NCI-H1417 (cell line): ENCODE measurements at regions not wholly inside any gene's neighbourhood (a gene's known extent, or its start where the extent isn't known, plus 50 kb on each side); places are given as distances from the start of the nearest gene placed in this dataset.

Source experiments
- DNase-seq, 3 experiments: peaks; one replicate each; lab custom pipeline; 2025; lab: John Stamatoyannopoulos, UW

GRCh38 chr17:79201536-79202227 lies 127.1 kb downstream of the ENGASE start:
- DNase-seq = no peak

GRCh38 chr17:79201119-79201518 lies 126.5 kb downstream of the ENGASE start:
- DNase-seq = no peak

- no peak for DNase-seq
Observed at GRCh38 chr17:79196913-79197312, 122.3 kb downstream of the ENGASE start.

GRCh38 chr17:79192503-79193351 lies 118.1 kb downstream of the ENGASE start:
- peak in 2 of 3 experiments; percentile 18 to 49 for DNase-seq

GRCh38 chr17:79191270-79191934 lies 116.8 kb downstream of the ENGASE start:
- DNase-seq = no peak

GRCh38 chr17:79189305-79189704 lies 114.7 kb downstream of the ENGASE start:
- peak in 1 of 3 experiments; percentile 12 for DNase-seq

GRCh38 chr17:79188685-79189084 lies 114.1 kb downstream of the ENGASE start:
- no peak for DNase-seq

- peak; percentile 25 to 51 (median 33) for DNase-seq
Observed at GRCh38 chr17:79188048-79188447, 113.4 kb downstream of the ENGASE start.

- no peak for DNase-seq
Observed at GRCh38 chr17:79187186-79187585, 112.6 kb downstream of the ENGASE start.

GRCh38 chr17:79186406-79186805 lies 111.8 kb downstream of the ENGASE start:
- no peak for DNase-seq

- DNase-seq = no peak
Observed at GRCh38 chr17:79185671-79186070, 111.0 kb downstream of the ENGASE start.

- no peak for DNase-seq
Observed at GRCh38 chr17:79184219-79184618, 109.6 kb downstream of the ENGASE start.

GRCh38 chr17:79183293-79184158 lies 108.9 kb downstream of the ENGASE start:
- DNase-seq = peak; percentile 56 to 75 (median 71)

GRCh38 chr17:79183043-79183292 lies 108.3 kb downstream of the ENGASE start:
- no peak for DNase-seq

- DNase-seq = no peak
Observed at GRCh38 chr17:79182176-79183042, 107.8 kb downstream of the ENGASE start.

- DNase-seq = no peak
Observed at GRCh38 chr17:79180358-79181005, 105.9 kb downstream of the ENGASE start.

- DNase-seq = peak in 1 of 3 experiments; percentile 10
Observed at GRCh38 chr17:79179334-79179733, 104.7 kb downstream of the ENGASE start.

GRCh38 chr17:79177877-79178276 lies 103.3 kb downstream of the ENGASE start:
- DNase-seq = no peak

- peak in 1 of 3 experiments; percentile 20 for DNase-seq
Observed at GRCh38 chr17:79176792-79177601, 102.4 kb downstream of the ENGASE start.
